ENCODE measurements at regions not wholly inside any gene's neighbourhood (a gene's known extent, or its start where the extent isn't known, plus 50 kb on each side); places are given as distances from the start of the nearest gene placed in this dataset.

DNA sequence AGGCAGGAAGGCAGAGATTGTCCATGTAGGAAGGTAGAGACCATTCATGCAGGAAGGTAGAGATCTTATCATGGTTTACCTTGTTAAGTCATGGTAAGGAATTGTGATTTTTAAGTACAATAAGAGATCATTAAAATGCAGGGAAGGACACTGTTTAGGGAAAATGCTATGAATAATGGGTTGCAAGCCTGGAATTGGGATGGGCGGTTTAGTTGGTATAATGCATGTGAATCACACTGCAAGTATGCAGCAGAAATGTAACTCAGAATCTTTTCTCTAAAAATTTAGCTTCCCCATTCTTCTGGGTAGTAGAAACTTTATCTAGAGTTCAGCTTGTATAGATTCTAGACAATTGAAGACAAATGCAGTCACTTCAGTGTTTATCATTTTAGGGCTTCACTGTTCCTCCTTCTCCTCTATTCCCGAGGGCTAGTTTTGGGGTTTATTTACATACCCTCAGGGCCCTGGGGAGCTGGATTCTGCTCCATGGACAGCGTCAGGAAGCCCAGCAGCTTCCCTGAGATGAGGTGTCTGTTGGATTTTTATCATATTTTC, 212.0 kb downstream of the SREK1 start:
- TF ChIP-seq CTCF (IDR thresholded peaks at IDR 0.05), result no peak
- no peak for TF ChIP-seq EZH2phosphoT487 (IDR thresholded peaks at IDR 0.05)

Data from neural progenitor cell (in vitro differentiated cells).